ENCODE measurements at regions not wholly inside any gene's neighbourhood (a gene's known extent, or its start where the extent isn't known, plus 50 kb on each side); places are given as distances from the start of the nearest gene placed in this dataset.

GRCh38 chr12:24306001-24306400, 356.5 kb upstream of the SOX5 start:
- intact Hi-C loops (cut with micrococcal nuclease) = no loop called here

DNA sequence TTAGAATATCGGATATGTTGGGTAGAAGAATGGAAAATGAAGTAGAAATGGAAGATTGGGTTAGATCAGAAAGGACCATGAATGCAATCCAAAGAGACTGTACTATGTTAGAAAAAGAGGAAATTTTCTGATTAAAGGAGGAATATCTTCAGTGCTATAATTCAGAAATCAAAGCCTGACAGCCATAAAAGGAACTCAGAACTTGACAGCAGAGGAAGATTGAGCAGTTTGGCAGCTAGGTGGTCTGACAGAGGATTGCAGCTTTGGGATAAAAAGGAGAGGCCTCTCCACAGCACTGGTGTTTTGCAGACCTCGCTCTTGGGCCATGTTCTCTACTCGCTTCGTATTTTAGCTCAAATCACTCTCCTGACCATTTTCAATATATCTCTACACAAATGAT, 354.8 kb upstream of the SOX5 start:
- intact Hi-C loops (cut with micrococcal nuclease) = no loop called here

DNA sequence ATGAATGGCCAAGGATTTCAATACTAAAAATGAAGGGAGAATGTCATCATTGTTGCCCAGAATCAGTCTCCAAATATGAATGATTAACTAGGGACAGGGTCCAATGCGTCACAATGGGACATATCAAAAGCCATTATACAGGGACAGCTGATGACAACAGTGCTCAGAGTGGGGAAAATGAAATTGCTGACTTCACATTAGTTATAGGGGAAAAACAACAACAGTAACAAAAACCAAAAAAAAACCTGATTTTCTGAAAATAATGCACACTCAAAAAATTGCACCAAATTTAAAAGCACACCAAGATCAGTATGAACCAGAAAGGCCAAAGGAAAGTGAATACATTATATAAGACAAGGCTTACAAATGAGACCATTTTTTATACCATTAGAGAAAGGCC, 353.2 kb upstream of the SOX5 start:
- intact Hi-C loops (cut with micrococcal nuclease) = no loop called here

GRCh38 chr12:24297516-24297915, 348.0 kb upstream of the SOX5 start:
- intact Hi-C loops (cut with micrococcal nuclease) = no loop called here

DNA sequence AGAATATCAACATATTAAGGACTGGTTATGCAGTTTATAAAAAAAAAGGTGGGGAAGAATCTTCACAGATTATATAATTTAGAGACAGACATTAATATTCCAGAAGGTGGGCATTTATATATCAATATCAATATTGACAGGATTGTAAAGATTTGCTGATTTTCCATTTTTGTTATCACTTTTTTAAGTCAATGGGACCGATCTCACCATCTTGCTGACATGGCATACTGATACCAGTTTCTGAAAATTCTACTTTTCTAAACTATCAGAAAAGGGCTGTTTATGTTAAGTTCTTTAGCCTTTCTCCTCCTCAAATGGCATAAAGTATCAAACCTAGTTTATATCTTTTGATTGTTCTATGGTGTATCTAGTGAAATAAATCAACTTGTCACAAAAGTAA, 344.1 kb upstream of the SOX5 start:
- intact Hi-C loops (cut with micrococcal nuclease) = no loop called here

DNA sequence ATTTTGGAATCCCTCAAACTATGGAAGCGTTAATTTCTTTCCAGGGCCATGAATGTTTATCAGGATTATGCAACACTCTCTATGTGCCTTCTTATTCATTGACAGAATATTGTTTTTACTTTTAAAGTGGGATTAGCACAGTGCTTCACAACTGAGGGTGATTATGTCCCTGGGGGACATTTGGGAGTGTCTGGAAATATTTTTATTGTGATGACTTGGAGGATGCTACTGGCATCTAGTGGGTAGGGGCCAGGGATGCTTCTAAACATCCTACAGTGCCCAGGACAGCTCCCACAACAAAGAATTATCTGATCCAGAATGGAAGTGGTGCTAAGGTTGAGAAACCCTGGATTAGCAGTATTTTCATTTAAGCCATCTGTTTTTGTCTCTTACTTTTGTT, 338.5 kb upstream of the SOX5 start:
- intact Hi-C loops (cut with micrococcal nuclease) = no loop called here

- intact Hi-C loops (cut with micrococcal nuclease) = no loop called here
These were observed 336.0 kb upstream of the SOX5 start for GRCh38 chr12:24285448-24285847.

GRCh38 chr12:24281341-24281740, 331.9 kb upstream of the SOX5 start:
- intact Hi-C loops (cut with micrococcal nuclease) = no loop called here

DNA sequence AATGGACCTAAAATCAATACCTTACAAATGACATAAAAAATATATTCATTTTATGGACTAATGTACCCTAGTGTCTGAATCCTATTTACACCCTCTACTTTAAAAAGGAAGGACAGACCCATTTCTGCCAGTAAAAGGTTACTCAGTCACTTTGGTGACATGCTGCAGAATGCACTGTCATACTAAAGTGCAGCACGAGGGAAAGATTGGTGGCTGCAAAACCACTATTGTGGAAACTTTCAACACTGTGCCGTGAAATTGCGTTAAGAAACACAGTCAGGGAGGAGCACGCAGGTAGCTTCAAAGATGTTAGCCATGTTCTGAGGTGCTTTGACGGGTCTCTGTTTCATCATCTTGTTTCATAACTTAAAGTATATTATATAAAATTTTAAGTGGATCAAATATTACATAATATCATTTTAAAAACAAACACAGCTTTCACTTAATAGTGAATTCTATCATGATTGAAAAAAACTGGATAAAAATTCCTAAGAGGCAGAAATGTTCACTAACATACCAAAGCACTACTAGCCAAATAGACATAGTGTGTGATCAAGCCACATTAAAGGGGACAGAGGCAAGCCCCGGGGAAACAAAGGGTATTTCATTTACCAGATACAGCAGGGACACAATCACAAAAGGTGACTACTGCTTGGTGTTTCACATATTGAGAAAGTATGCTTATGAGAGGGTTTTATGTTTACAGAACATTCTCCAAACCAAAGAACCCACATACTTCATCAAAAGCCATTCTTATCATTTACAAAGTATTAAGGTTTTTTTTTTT, 330.8 kb upstream of the SOX5 start:
- intact Hi-C loops (cut with micrococcal nuclease) = no loop called here

DNA sequence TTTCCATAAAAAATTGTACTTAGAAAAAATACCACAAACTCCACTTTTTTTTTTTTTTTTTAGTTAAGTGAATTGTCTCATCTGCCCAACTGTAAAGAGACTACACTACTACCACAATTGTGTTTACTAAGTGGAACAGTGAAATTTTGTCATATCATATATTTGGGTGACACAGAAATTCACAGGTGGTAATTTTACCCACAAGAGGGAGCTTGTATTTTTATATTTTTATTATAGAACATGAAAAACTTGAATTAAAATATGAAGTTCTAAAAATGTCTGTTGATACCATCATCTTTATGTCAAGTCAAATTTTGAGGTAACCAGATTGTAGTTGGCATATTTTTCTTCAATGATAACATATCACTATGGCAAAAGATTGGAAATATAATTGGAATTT, 329.4 kb upstream of the SOX5 start:
- intact Hi-C loops (cut with micrococcal nuclease) = loop anchor here (10.0 kb wide), 1 partner anchor 496 kb away; no protein-coding TSS in a partner anchor

DNA sequence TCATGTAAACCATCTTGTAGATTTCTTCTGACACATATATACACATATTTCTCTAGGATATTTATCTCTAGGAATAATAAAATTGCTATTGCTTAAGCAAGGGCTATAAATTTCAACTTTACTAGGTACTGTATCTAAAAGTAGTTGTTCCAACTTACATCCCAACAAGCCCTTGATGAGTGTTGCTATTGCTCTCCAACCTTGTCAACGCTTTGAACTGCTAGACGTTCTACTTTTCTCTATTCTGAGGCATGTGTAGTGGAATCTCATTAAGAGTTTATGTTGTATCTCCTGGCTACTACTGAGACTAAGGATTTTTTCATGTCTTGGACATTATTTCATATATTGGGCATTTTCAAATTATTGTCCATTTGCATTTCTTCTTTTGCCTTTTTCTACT, 321.5 kb upstream of the SOX5 start:
- intact Hi-C loops (cut with micrococcal nuclease) = loop anchor here (10.0 kb wide), 1 partner anchor 504 kb away; no protein-coding TSS in a partner anchor

DNA sequence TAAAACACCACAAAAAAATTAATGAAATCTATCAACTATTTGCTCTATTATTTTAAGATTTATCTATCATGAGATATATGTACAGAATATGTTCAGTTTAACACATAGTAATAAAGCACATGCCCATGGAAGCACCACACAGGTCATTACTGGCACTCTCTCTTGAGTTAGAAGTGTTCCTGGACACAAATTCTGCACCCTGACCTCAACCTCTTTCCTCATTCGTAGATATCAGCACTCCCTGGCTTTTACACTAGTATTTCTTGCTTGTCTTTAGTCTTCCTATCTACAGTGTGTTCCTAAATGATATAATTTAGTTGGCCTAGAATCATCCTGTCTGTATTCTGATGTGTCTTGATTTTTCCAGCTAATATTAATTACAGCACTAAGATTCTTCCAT, 321.0 kb upstream of the SOX5 start:
- intact Hi-C loops (cut with micrococcal nuclease) = loop anchor here (10.0 kb wide), 1 partner anchor 504 kb away; no protein-coding TSS in a partner anchor

GRCh38 chr12:24268663-24269186, 319.3 kb upstream of the SOX5 start:
- intact Hi-C loops (cut with micrococcal nuclease) = no loop called here

GRCh38 chr12:24266982-24267381, 317.5 kb upstream of the SOX5 start:
- intact Hi-C loops (cut with micrococcal nuclease) = no loop called here

- intact Hi-C loops (cut with micrococcal nuclease) = no loop called here
These were observed 307.2 kb upstream of the SOX5 start for GRCh38 chr12:24256684-24257083.

GRCh38 chr12:24255920-24256665, 306.6 kb upstream of the SOX5 start:
- intact Hi-C loops (cut with micrococcal nuclease) = no loop called here

- intact Hi-C loops (cut with micrococcal nuclease) = no loop called here
These were observed 303.1 kb upstream of the SOX5 start for GRCh38 chr12:24252602-24253001.

GRCh38 chr12:24246934-24247333, 297.5 kb upstream of the SOX5 start:
- intact Hi-C loops (cut with micrococcal nuclease) = no loop called here

GRCh38 chr12:24246376-24246775, 296.9 kb upstream of the SOX5 start:
- intact Hi-C loops (cut with micrococcal nuclease) = no loop called here

- intact Hi-C loops (cut with micrococcal nuclease) = no loop called here
These were observed 295.3 kb upstream of the SOX5 start for GRCh38 chr12:24244801-24245200.

DNA sequence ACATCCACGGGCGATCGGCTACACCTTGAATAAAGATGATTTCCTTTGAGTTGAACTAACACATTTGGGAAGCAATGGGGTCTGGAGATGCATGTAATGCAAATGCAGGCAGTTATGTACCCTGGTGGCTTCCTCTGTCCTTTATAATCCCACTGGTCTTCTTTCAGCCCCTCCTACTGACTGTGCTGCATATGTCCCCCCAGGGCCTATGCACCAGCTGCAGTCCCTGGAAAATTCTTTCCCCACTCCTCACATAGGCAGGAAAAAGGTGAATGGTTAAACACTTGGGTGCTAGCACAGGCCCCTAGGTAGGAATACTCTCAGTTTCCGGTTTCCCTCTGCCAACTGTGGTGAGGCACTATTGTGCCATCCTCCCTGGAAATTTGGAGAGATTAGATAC, 294.8 kb upstream of the SOX5 start:
- intact Hi-C loops (cut with micrococcal nuclease) = no loop called here

DNA sequence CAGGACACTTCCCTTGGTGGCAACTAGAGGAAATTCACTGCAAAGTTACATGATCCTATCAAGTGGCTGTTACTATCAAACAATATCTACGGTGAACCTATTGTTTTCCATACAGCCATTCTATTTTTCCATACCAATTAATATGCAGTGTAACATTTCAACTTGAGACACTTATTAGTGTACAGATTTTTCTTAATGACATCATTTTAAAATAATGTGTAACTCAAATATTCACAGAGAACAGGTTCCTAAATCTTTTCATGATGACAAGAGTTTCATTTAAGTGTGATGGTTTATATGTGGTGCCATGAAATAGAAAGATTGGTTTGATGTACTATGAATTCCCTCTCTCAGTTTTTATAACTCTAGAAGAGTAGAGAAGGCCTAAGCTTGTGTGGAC, 291.2 kb upstream of the SOX5 start:
- intact Hi-C loops (cut with micrococcal nuclease) = no loop called here
